ENCODE measurements at regions not wholly inside any gene's neighbourhood (a gene's known extent, or its start where the extent isn't known, plus 50 kb on each side); places are given as distances from the start of the nearest gene placed in this dataset.

GRCh38 chr4:111483375-111484169 lies 661.7 kb upstream of the FAM241A start:
- TF ChIP-seq REST (IDR thresholded peaks at IDR 0.05; ENCODE audit: low read depth), result no peak
- no peak for TF ChIP-seq EGR1 (IDR thresholded peaks at IDR 0.05)
- no peak for TF ChIP-seq EP300 (IDR thresholded peaks at IDR 0.05; ENCODE audit: borderline replicate concordance)
- no peak for TF ChIP-seq CREB1 (IDR thresholded peaks at IDR 0.05; ENCODE audit: low read depth)
- no peak for TF ChIP-seq RAD21 (IDR thresholded peaks at IDR 0.05; ENCODE audit: low read depth)
- no peak for TF ChIP-seq FOXM1 (IDR thresholded peaks at IDR 0.05; ENCODE audit: borderline replicate concordance, low read depth)
- no peak for TF ChIP-seq TEAD4 (IDR thresholded peaks at IDR 0.05)
- no peak for TF ChIP-seq TCF12 (IDR thresholded peaks at IDR 0.05; ENCODE audit: low read depth)
- TF ChIP-seq TAF1 (IDR thresholded peaks at IDR 0.05; ENCODE audit: low read depth), result no peak
- TF ChIP-seq ZBTB7A (IDR thresholded peaks at IDR 0.05; ENCODE audit: low read depth), result no peak
- no peak for TF ChIP-seq CEBPB (IDR thresholded peaks at IDR 0.05)
- no peak for TF ChIP-seq YY1 (IDR thresholded peaks at IDR 0.05; ENCODE audit: low read depth)
- no peak for TF ChIP-seq NFIC (IDR thresholded peaks at IDR 0.05)

All from Ishikawa (cell line).